ENCODE measurements at regions not wholly inside any gene's neighbourhood (a gene's known extent, or its start where the extent isn't known, plus 50 kb on each side); places are given as distances from the start of the nearest gene placed in this dataset.

DNA sequence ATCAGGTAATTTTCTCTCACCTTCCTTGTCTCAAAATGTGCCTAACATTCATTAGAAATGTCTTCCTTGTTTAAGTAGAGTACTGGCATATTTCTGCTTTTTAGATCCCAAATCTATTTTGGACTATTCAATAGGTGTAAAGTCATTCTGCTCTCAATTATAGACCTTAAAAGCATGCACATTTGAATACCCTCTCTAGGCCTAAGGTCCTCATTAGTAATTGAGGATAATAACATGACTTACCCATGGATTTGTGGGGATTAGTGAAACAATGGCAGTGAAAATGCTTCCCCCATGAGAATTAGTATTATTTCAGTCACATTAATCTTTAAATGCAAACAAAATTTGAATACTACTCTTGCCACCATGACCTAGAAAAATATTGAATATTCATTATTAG is 1073.0 kb upstream of the CELF2 start:
- TF ChIP-seq SMC3 (IDR thresholded peaks at IDR 0.05; ENCODE audit: low read depth, low read length) (no peak), POLR2A (IDR thresholded peaks at IDR 0.05; ENCODE audit: low read depth, low read length) (no peak), BHLHE40 (IDR thresholded peaks at IDR 0.05; ENCODE audit: low read depth, low read length) (no peak), FOS (IDR thresholded peaks at IDR 0.05; ENCODE audit: low read depth, low read length) (no peak), RFX5 (IDR thresholded peaks at IDR 0.05; ENCODE audit: low read depth, low read length) (no peak), MXI1 (IDR thresholded peaks at IDR 0.05; ENCODE audit: borderline replicate concordance, low read depth, low read length) (no peak), CEBPB (IDR thresholded peaks at IDR 0.05; ENCODE audit: low read depth, low read length) (no peak), MAZ (IDR thresholded peaks at IDR 0.05; ENCODE audit: borderline replicate concordance, low read depth, low read length) (no peak), CHD1 (IDR thresholded peaks at IDR 0.05; ENCODE audit: low read depth, low read length) (no peak), RAD21 (IDR thresholded peaks at IDR 0.05; ENCODE audit: low read length) (no peak), RCOR1 (IDR thresholded peaks at IDR 0.05; ENCODE audit: insufficient replicate concordance, low read length) (no peak)
- TF ChIP-seq, protein P1, sequence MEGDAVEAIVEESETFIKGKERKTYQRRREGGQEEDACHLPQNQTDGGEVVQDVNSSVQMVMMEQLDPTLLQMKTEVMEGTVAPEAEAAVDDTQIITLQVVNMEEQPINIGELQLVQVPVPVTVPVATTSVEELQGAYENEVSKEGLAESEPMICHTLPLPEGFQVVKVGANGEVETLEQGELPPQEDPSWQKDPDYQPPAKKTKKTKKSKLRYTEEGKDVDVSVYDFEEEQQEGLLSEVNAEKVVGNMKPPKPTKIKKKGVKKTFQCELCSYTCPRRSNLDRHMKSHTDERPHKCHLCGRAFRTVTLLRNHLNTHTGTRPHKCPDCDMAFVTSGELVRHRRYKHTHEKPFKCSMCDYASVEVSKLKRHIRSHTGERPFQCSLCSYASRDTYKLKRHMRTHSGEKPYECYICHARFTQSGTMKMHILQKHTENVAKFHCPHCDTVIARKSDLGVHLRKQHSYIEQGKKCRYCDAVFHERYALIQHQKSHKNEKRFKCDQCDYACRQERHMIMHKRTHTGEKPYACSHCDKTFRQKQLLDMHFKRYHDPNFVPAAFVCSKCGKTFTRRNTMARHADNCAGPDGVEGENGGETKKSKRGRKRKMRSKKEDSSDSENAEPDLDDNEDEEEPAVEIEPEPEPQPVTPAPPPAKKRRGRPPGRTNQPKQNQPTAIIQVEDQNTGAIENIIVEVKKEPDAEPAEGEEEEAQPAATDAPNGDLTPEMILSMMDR (conservative IDR thresholded peaks at IDR 0.05; ENCODE audit: low read depth, low read length) = no peak
- TF ChIP-seq, protein P2, sequence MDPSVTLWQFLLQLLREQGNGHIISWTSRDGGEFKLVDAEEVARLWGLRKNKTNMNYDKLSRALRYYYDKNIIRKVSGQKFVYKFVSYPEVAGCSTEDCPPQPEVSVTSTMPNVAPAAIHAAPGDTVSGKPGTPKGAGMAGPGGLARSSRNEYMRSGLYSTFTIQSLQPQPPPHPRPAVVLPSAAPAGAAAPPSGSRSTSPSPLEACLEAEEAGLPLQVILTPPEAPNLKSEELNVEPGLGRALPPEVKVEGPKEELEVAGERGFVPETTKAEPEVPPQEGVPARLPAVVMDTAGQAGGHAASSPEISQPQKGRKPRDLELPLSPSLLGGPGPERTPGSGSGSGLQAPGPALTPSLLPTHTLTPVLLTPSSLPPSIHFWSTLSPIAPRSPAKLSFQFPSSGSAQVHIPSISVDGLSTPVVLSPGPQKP (IDR thresholded peaks at IDR 0.05; ENCODE audit: borderline replicate concordance, low read depth, low read length) = no peak

All from IMR-90 (cell line).